Suppressor macrophage treated with lipopolysaccharide for 4 hours (primary cell): ENCODE measurements at regions not wholly inside any gene's neighbourhood (a gene's known extent, or its start where the extent isn't known, plus 50 kb on each side); places are given as distances from the start of the nearest gene placed in this dataset.

Experiments used
- DNase-seq: peaks from one replicate; pipeline ENCODE4 v3.0.0-alpha.2; 2020

- DNase-seq, result no peak
These were observed 275.5 kb upstream of the RUNX1 start for GRCh38 chr21:35324372-35325220.

- DNase-seq, result no peak
These were observed 274.8 kb upstream of the RUNX1 start for GRCh38 chr21:35323947-35324346.

GRCh38 chr21:35321322-35322200 is 272.5 kb upstream of the RUNX1 start:
- no peak for DNase-seq

- no peak for DNase-seq
These were observed 270.7 kb upstream of the RUNX1 start for GRCh38 chr21:35319684-35320283.

- DNase-seq, result no peak
These were observed 267.8 kb upstream of the RUNX1 start for GRCh38 chr21:35316933-35317332.

GRCh38 chr21:35316456-35316855 is 267.4 kb upstream of the RUNX1 start:
- DNase-seq, result no peak

GRCh38 chr21:35314857-35315582 is 265.9 kb upstream of the RUNX1 start:
- DNase-seq, result no peak

- peak; percentile 6 for DNase-seq
These were observed 262.9 kb upstream of the RUNX1 start for GRCh38 chr21:35311985-35312384.

GRCh38 chr21:35309316-35309715 is 260.2 kb upstream of the RUNX1 start:
- DNase-seq, result no peak

- DNase-seq, result peak; percentile 7
These were observed 254.0 kb upstream of the RUNX1 start for GRCh38 chr21:35303085-35303484.

GRCh38 chr21:35298757-35299156 is 249.7 kb upstream of the RUNX1 start:
- peak; percentile 73 for DNase-seq

- peak; percentile 15 for DNase-seq
These were observed 248.6 kb upstream of the RUNX1 start for GRCh38 chr21:35297665-35298064.

GRCh38 chr21:35294231-35294898 is 245.3 kb upstream of the RUNX1 start:
- no peak for DNase-seq

- peak; percentile 11 for DNase-seq
These were observed 243.0 kb upstream of the RUNX1 start for GRCh38 chr21:35291973-35292627.

GRCh38 chr21:35291034-35291433 is 241.9 kb upstream of the RUNX1 start:
- DNase-seq, result no peak

- no peak for DNase-seq
These were observed 239.1 kb upstream of the RUNX1 start for GRCh38 chr21:35288238-35288637.

- peak; percentile 25 for DNase-seq
These were observed 235.1 kb upstream of the RUNX1 start for GRCh38 chr21:35284199-35284598.

GRCh38 chr21:35282944-35283343 is 233.8 kb upstream of the RUNX1 start:
- DNase-seq, result peak; percentile 12

GRCh38 chr21:35281956-35282355 is 232.9 kb upstream of the RUNX1 start:
- peak; percentile 91 for DNase-seq

- DNase-seq, result peak; percentile 83
These were observed 231.1 kb upstream of the RUNX1 start for GRCh38 chr21:35280231-35280630.

GRCh38 chr21:35275776-35276175 is 226.7 kb upstream of the RUNX1 start:
- no peak for DNase-seq

GRCh38 chr21:35274923-35275322 is 225.8 kb upstream of the RUNX1 start:
- no peak for DNase-seq
